ENCODE measurements at regions not wholly inside any gene's neighbourhood (a gene's known extent, or its start where the extent isn't known, plus 50 kb on each side); places are given as distances from the start of the nearest gene placed in this dataset.

GRCh38 chr4:155009288-155009687 lies 199.1 kb upstream of the NPY2R start:
- TF ChIP-seq CTCF (IDR thresholded peaks at IDR 0.05), result no peak
- H3K9me3 ChIP-seq, result no peaks in the 10 kb centered on the region
- no peak for DNase-seq (ENCODE audit: low spot score)
- H3K27ac ChIP-seq, result no peak overlapping the region
- H3K36me3 ChIP-seq, result no peaks in the 10 kb centered on the region
- no peak overlapping the region for H3K4me3 ChIP-seq
- peaks cover 0 to 2% of the 10 kb centered on the region in 2 donors for H3K4me1 ChIP-seq (ENCODE audit: control insufficient read depth in 1 of 2, low read depth in 2 of 2)
- ATAC-seq (ENCODE audit: insufficient number of reproducible peaks, low FRiP score, low read depth), result no peak
- H3K27me3 ChIP-seq (replicated peaks; ENCODE audit: insufficient read depth), result no peaks in the 10 kb centered on the region

GRCh38 chr4:155010376-155010775 lies 198.1 kb upstream of the NPY2R start:
- no peak overlapping the region for H3K27ac ChIP-seq
- no peaks in the 10 kb centered on the region for H3K4me1 ChIP-seq (ENCODE audit: control insufficient read depth in 1 of 2, low read depth in 2 of 2)

GRCh38 chr4:155011163-155011780 lies 197.2 kb upstream of the NPY2R start:
- no peak for TF ChIP-seq CTCF (IDR thresholded peaks at IDR 0.05)
- H3K9me3 ChIP-seq, result no peaks in the 10 kb centered on the region
- H3K36me3 ChIP-seq, result no peaks in the 10 kb centered on the region
- H3K4me1 ChIP-seq (ENCODE audit: control insufficient read depth in 1 of 2, low read depth in 2 of 2), result no peaks in the 10 kb centered on the region
- H3K27ac ChIP-seq, result no peak overlapping the region
- H3K27me3 ChIP-seq (replicated peaks; ENCODE audit: insufficient read depth), result no peaks in the 10 kb centered on the region
- no peak for ATAC-seq (ENCODE audit: insufficient number of reproducible peaks, low FRiP score, low read depth)
- DNase-seq (ENCODE audit: low spot score), result no peak
- no peak overlapping the region for H3K4me3 ChIP-seq

More at GRCh38 chr4:155010376-155010775, 198.1 kb upstream of the NPY2R start:
- ATAC-seq (ENCODE audit: insufficient number of reproducible peaks, low FRiP score, low read depth) (no peak), DNase-seq (ENCODE audit: low spot score) (no peak)
- Histone ChIP-seq H3K36me3 (no peaks in the 10 kb centered on the region), H3K4me3 (no peak overlapping the region), H3K27me3 (replicated peaks; ENCODE audit: insufficient read depth) (no peaks in the 10 kb centered on the region), H3K9me3 (no peaks in the 10 kb centered on the region)
- TF ChIP-seq CTCF (IDR thresholded peaks at IDR 0.05), result no peak

- Histone ChIP-seq H3K4me3 (no peak overlapping the region), H3K4me1 (ENCODE audit: control insufficient read depth in 1 of 2, low read depth in 2 of 2) (no peaks in the 10 kb centered on the region), H3K9me3 (no peaks in the 10 kb centered on the region), H3K27ac (no peak overlapping the region), H3K27me3 (replicated peaks; ENCODE audit: insufficient read depth) (no peaks in the 10 kb centered on the region), H3K36me3 (no peaks in the 10 kb centered on the region)
- DNase-seq (ENCODE audit: low spot score), result no peak
- TF ChIP-seq CTCF (IDR thresholded peaks at IDR 0.05), result no peak
- ATAC-seq (ENCODE audit: insufficient number of reproducible peaks, low FRiP score, low read depth), result no peak
These were observed 196.0 kb upstream of the NPY2R start for GRCh38 chr4:155012469-155012868.

- no peak for TF ChIP-seq CTCF (IDR thresholded peaks at IDR 0.05)
These were observed 191.0 kb upstream of the NPY2R start for GRCh38 chr4:155017426-155017825.

More at GRCh38 chr4:155017426-155017825, 191.0 kb upstream of the NPY2R start:
- H3K36me3 ChIP-seq, result no peaks in the 10 kb centered on the region
- H3K4me1 ChIP-seq (ENCODE audit: control insufficient read depth in 1 of 2, low read depth in 2 of 2), result no peaks in the 10 kb centered on the region
- ATAC-seq (ENCODE audit: insufficient number of reproducible peaks, low FRiP score, low read depth) (no peak), DNase-seq (ENCODE audit: low spot score) (no peak)
- H3K27me3 ChIP-seq (replicated peaks; ENCODE audit: insufficient read depth), result no peaks in the 10 kb centered on the region
- no peaks in the 10 kb centered on the region for H3K9me3 ChIP-seq
- no peak overlapping the region for H3K4me3 ChIP-seq
- no peak overlapping the region for H3K27ac ChIP-seq
